Keratinocyte (primary cell): ENCODE measurements at regions not wholly inside any gene's neighbourhood (a gene's known extent, or its start where the extent isn't known, plus 50 kb on each side); places are given as distances from the start of the nearest gene placed in this dataset.

Experiments
- DNase-seq: peaks from one replicate; pipeline ENCODE4 v3.0.0-alpha.2; 2011; ENCODE audit warnings: low read depth, missing footprints, low spot score
- FAIRE-seq: peaks from 2 replicates; lab custom pipeline; 2011; peaks lifted over from hg19 to GRCh38; lab: Jason Lieb, UNC
- H2AFZ ChIP-seq: 2 replicates; pipeline ENCODE4 v1.6.0; 2012; ENCODE audit warnings: low read length, control low read depth, inconsistent platforms; ENCODE audit not compliant: control insufficient read depth
- H3K27ac ChIP-seq: 2 replicates; pipeline ENCODE4 v1.5.1; 2011; ENCODE audit warnings: low read length; ENCODE audit not compliant: control insufficient read depth, insufficient read depth
- H3K27me3 ChIP-seq: 3 replicates; pipeline ENCODE4 v1.6.0; 2011; ENCODE audit warnings: low read length; ENCODE audit not compliant: control insufficient read depth, insufficient read depth; ENCODE audit errors: extremely low read depth
- H3K36me3 ChIP-seq, 2 experiments: 2 replicates in 1 of 2; 3 replicates in 1 of 2; pipeline ENCODE4 v1.5.1; 2011; ENCODE audit warnings: low read length in 2 of 2, mild to moderate bottlenecking in 1 of 2; ENCODE audit not compliant: control insufficient read depth in 2 of 2, insufficient read depth in 2 of 2; ENCODE audit errors: extremely low read depth in 1 of 2
- H3K4me1 ChIP-seq: 3 replicates; pipeline ENCODE4 v1.5.1; 2011; ENCODE audit warnings: low read length; ENCODE audit not compliant: control insufficient read depth, insufficient read depth; ENCODE audit errors: extremely low read depth
- H3K4me2 ChIP-seq: 3 replicates; pipeline ENCODE4 v1.6.0; 2011; ENCODE audit warnings: low read depth, low read length; ENCODE audit not compliant: control insufficient read depth, insufficient read depth; ENCODE audit errors: extremely low read depth
- H3K4me3 ChIP-seq, 3 experiments: fragments of 200-600 bp in 1 of 3; sonication (generic) in 1 of 3; 2 replicates in 2 of 3; 3 replicates in 1 of 3; pipeline ENCODE4 v1.5.1; 2011 to 2016; ENCODE audit warnings: low read length in 3 of 3, mild to moderate bottlenecking in 3 of 3, control low read depth in 2 of 3, inconsistent platforms in 1 of 3, low read depth in 1 of 3, mixed read lengths in 1 of 3, mixed run types in 1 of 3, moderate library complexity in 1 of 3; ENCODE audit not compliant: control insufficient read depth in 2 of 3, insufficient read depth in 2 of 3; ENCODE audit errors: extremely low read depth in 1 of 3
- H3K79me2 ChIP-seq: 2 replicates; pipeline ENCODE4 v1.6.0; 2012; ENCODE audit warnings: low read length; ENCODE audit not compliant: control insufficient read depth, insufficient read depth
- H3K9ac ChIP-seq: 3 replicates; pipeline ENCODE4 v1.6.0; 2011; ENCODE audit warnings: low read length; ENCODE audit not compliant: control insufficient read depth, insufficient read depth; ENCODE audit errors: extremely low read depth
- H3K9me1 ChIP-seq: 3 replicates; pipeline ENCODE4 v1.6.0; 2011; ENCODE audit warnings: low read length; ENCODE audit not compliant: control insufficient read depth, insufficient read depth; ENCODE audit errors: extremely low read depth
- H3K9me3 ChIP-seq: 2 replicates; pipeline ENCODE4 v1.5.1; 2012; ENCODE audit warnings: low read depth, low read length; ENCODE audit not compliant: control insufficient read depth
- H4K20me1 ChIP-seq: 3 replicates; pipeline ENCODE4 v1.6.0; 2011; ENCODE audit warnings: low read length; ENCODE audit not compliant: control insufficient read depth, insufficient read depth; ENCODE audit errors: extremely low read depth
- CTCF ChIP-seq, 3 experiments: IDR thresholded peaks in 1 of 3; conservative IDR thresholded peaks in 1 of 3; optimal IDR thresholded peaks in 1 of 3; 2 replicates in 2 of 3; 3 replicates in 1 of 3; pipeline versions ENCODE3 to v1.5.1; 2011; ENCODE audit warnings: low read length in 3 of 3, mild to moderate bottlenecking in 3 of 3, moderate library complexity in 2 of 3, control low read depth in 1 of 3, inconsistent platforms in 1 of 3; ENCODE audit not compliant: insufficient read depth in 2 of 3; ENCODE audit errors: extremely low read depth in 1 of 3
- EZH2 ChIP-seq: IDR thresholded peaks from one replicate; pipeline ENCODE4 v1.6.1; 2012; ENCODE audit warnings: inconsistent platforms, mild to moderate bottlenecking, low read length, moderate library complexity
- dilution Hi-C: fragments of 300-500 bp; cut with MboI; formaldehyde crosslinking; loops from one replicate; pipeline ENCODE4 v1.7.0; 2020; ENCODE audit warnings: low sequenced_read_pairs; ENCODE audit not compliant: extremely low pct_ligation_motif_present

- Histone ChIP-seq H3K9me3 (no peaks in the 10 kb centered on the region), H3K4me2 (no peak overlapping the region), H3K79me2 (no peaks in the 10 kb centered on the region), H3K9ac (no peak overlapping the region), H3K36me3 (no peaks in the 10 kb centered on the region), H2AFZ (no peak overlapping the region), H4K20me1 (no peaks in the 10 kb centered on the region), H3K4me3 (no peak overlapping the region), H3K4me1 (no peaks in the 10 kb centered on the region), H3K27ac (no peak overlapping the region), H3K9me1 (no peaks in the 10 kb centered on the region), H3K27me3 (no peaks in the 10 kb centered on the region)
- DNase-seq, result no peak
- TF ChIP-seq CTCF (optimal IDR thresholded peaks at IDR 0.05 in 1 of 3, IDR thresholded peaks at IDR 0.05 in 1 of 3, conservative IDR thresholded peaks at IDR 0.05 in 1 of 3; ENCODE audit: extremely low read depth in 1 of 3, insufficient read depth in 2 of 3, low read length in 3 of 3) (no peak), EZH2 (no peak)
- dilution Hi-C loops, result no loop called here
- FAIRE-seq, result no peak
These were observed 458.4 kb upstream of the SYT1 start for GRCh38 chr12:78406213-78406612.

- H3K4me1 ChIP-seq, result no peaks in the 10 kb centered on the region
- no peaks in the 10 kb centered on the region for H3K9me3 ChIP-seq
- no peaks in the 10 kb centered on the region for H3K9me1 ChIP-seq
- H2AFZ ChIP-seq, result no peak overlapping the region
- DNase-seq (no peak), FAIRE-seq (no peak)
- no peak overlapping the region for H3K27ac ChIP-seq
- dilution Hi-C loops, result no loop called here
- H3K4me3 ChIP-seq, result no peak overlapping the region
- no peaks in the 10 kb centered on the region for H4K20me1 ChIP-seq
- no peak overlapping the region for H3K4me2 ChIP-seq
- no peaks in the 10 kb centered on the region for H3K27me3 ChIP-seq
- no peak overlapping the region for H3K9ac ChIP-seq
- TF ChIP-seq CTCF (optimal IDR thresholded peaks at IDR 0.05 in 1 of 3, IDR thresholded peaks at IDR 0.05 in 1 of 3, conservative IDR thresholded peaks at IDR 0.05 in 1 of 3; ENCODE audit: extremely low read depth in 1 of 3, insufficient read depth in 2 of 3, low read length in 3 of 3) (no peak), EZH2 (no peak)
- no peaks in the 10 kb centered on the region for H3K79me2 ChIP-seq
- H3K36me3 ChIP-seq, result no peaks in the 10 kb centered on the region
These were observed 457.7 kb upstream of the SYT1 start for GRCh38 chr12:78406828-78407227.
